ENCODE measurements at regions not wholly inside any gene's neighbourhood (a gene's known extent, or its start where the extent isn't known, plus 50 kb on each side); places are given as distances from the start of the nearest gene placed in this dataset.

- Histone ChIP-seq H3K27ac (ENCODE audit: low read length) (no peak overlapping the region), H3K36me3 (ENCODE audit: control insufficient read depth, insufficient read depth, low read length) (no peaks in the 10 kb centered on the region), H3K9me3 (ENCODE audit: control insufficient read depth, insufficient read depth, low read depth, low read length) (no peaks in the 10 kb centered on the region), H3K4me3 (ENCODE audit: low read depth in 2 of 2, low read length in 2 of 2) (no peak overlapping the region), H3K4me1 (ENCODE audit: control insufficient read depth, insufficient read depth, low read length) (no peaks in the 10 kb centered on the region), H3K27me3 (ENCODE audit: control insufficient read depth, insufficient read depth, low read length) (no peaks in the 10 kb centered on the region; the same call in 1 of the 2 replicates)
- ATAC-seq = no peak
- BruUV-seq (replicated peaks) = no TSS peak
- no peak for TF ChIP-seq SIN3A (IDR thresholded peaks at IDR 0.05; ENCODE audit: borderline replicate concordance, insufficient read depth, low read depth, low read length)
- no peak for TF ChIP-seq TCF7L2 (IDR thresholded peaks at IDR 0.05; ENCODE audit: low read depth, low read length)
- TF ChIP-seq CTCF (IDR thresholded peaks at IDR 0.05) = no peak
- no peak for TF ChIP-seq REST (IDR thresholded peaks at IDR 0.05; ENCODE audit: insufficient read depth in 1 of 2, low read depth in 2 of 2, low read length in 1 of 2)
- no peak for TF ChIP-seq POLR2AphosphoS5 (IDR thresholded peaks at IDR 0.05; ENCODE audit: low read depth, low read length)
- POLR2A ChIA-PET = no interaction called here
- CTCF ChIA-PET = interaction anchor here (0.7 kb wide), 1 partner anchor 87 kb away, joined by 3 read pairs; no protein-coding TSS in a partner anchor
- no peak for DNase-seq (ENCODE audit: low read depth, low spot score)
- in situ Hi-C loops (cut with HindIII; ENCODE audit: low pct_unique_long_range_greater_than_20kb, low sequenced_read_pairs) (no loop called here), intact Hi-C loops (cut with micrococcal nuclease; ENCODE audit: unreplicated experiment) (no loop called here)
These were observed 67.9 kb upstream of the BMPER start for GRCh38 chr7:33837356-33837851.

GRCh38 chr7:33841031-33841430 is 64.3 kb upstream of the BMPER start:
- ATAC-seq = no peak
- POLR2A ChIA-PET = interaction anchor here (0.7 kb wide), 1 partner anchor 29 kb away, joined by 3 read pairs; no protein-coding TSS in a partner anchor
- no TSS peak for BruUV-seq (replicated peaks)

More at GRCh38 chr7:33841031-33841430, 64.3 kb upstream of the BMPER start:
- Histone ChIP-seq H3K27ac (ENCODE audit: low read length) (no peak overlapping the region), H3K9me3 (ENCODE audit: control insufficient read depth, insufficient read depth, low read depth, low read length) (no peaks in the 10 kb centered on the region), H3K4me1 (ENCODE audit: control insufficient read depth, insufficient read depth, low read length) (no peaks in the 10 kb centered on the region), H3K36me3 (ENCODE audit: control insufficient read depth, insufficient read depth, low read length) (no peaks in the 10 kb centered on the region), H3K27me3 (ENCODE audit: control insufficient read depth, insufficient read depth, low read length) (no peaks in the 10 kb centered on the region), H3K4me3 (ENCODE audit: low read depth in 2 of 2, low read length in 2 of 2) (no peak overlapping the region)
- DNase-seq (ENCODE audit: low read depth, low spot score) = no peak
- intact Hi-C loops (cut with micrococcal nuclease; ENCODE audit: unreplicated experiment) = no loop called here
- CTCF ChIA-PET = no interaction called here
- in situ Hi-C loops (cut with HindIII; ENCODE audit: low pct_unique_long_range_greater_than_20kb, low sequenced_read_pairs) = no loop called here
- TF ChIP-seq SIN3A (IDR thresholded peaks at IDR 0.05; ENCODE audit: borderline replicate concordance, insufficient read depth, low read depth, low read length) (no peak), REST (IDR thresholded peaks at IDR 0.05; ENCODE audit: insufficient read depth in 1 of 2, low read depth in 2 of 2, low read length in 1 of 2) (no peak), TCF7L2 (IDR thresholded peaks at IDR 0.05; ENCODE audit: low read depth, low read length) (no peak), CTCF (IDR thresholded peaks at IDR 0.05) (no peak), POLR2AphosphoS5 (IDR thresholded peaks at IDR 0.05; ENCODE audit: low read depth, low read length) (no peak)
